ENCODE measurements at regions not wholly inside any gene's neighbourhood (a gene's known extent, or its start where the extent isn't known, plus 50 kb on each side); places are given as distances from the start of the nearest gene placed in this dataset.

- H3K36me3 ChIP-seq (ENCODE audit: insufficient read depth, low read length) = no peaks in the 10 kb centered on the region
- no peak for DNase-seq (ENCODE audit: low read depth, low spot score)
- no peak overlapping the region for H3K9ac ChIP-seq (ENCODE audit: insufficient read length)
- H3K9me3 ChIP-seq (ENCODE audit: low read depth, low read length) = no peaks in the 10 kb centered on the region
- no peak for TF ChIP-seq FOXP2 (optimal IDR thresholded peaks at IDR 0.05; ENCODE audit: control extremely low read depth, extremely low read length, insufficient read depth)
- no peak for TF ChIP-seq POLR2AphosphoS5 (IDR thresholded peaks at IDR 0.05; ENCODE audit: borderline replicate concordance, low read depth, low read length)
- no peak for TF ChIP-seq EZH2 (IDR thresholded peaks at IDR 0.05)
- no peak overlapping the region for H3K4me3 ChIP-seq
- H3K27ac ChIP-seq = no peak overlapping the region
Observed at GRCh38 chr1:190019717-190020116, 457.9 kb downstream of the BRINP3 start.

GRCh38 chr1:190022709-190023108, 455.0 kb downstream of the BRINP3 start:
- no peak for TF ChIP-seq POLR2AphosphoS5 (IDR thresholded peaks at IDR 0.05; ENCODE audit: borderline replicate concordance, low read depth, low read length)
- no peak for TF ChIP-seq FOXP2 (optimal IDR thresholded peaks at IDR 0.05; ENCODE audit: control extremely low read depth, extremely low read length, insufficient read depth)
- no peak for TF ChIP-seq EZH2 (IDR thresholded peaks at IDR 0.05)
- Histone ChIP-seq H3K4me3 (no peak overlapping the region), H3K27ac (no peak overlapping the region), H3K36me3 (ENCODE audit: insufficient read depth, low read length) (no peaks in the 10 kb centered on the region), H3K9me3 (ENCODE audit: low read depth, low read length) (no peaks in the 10 kb centered on the region), H3K9ac (ENCODE audit: insufficient read length) (no peak overlapping the region)
- no peak for DNase-seq (ENCODE audit: low read depth, low spot score)

GRCh38 chr1:190029441-190029840, 448.2 kb downstream of the BRINP3 start:
- H3K4me3 ChIP-seq = no peak overlapping the region
- H3K27ac ChIP-seq = no peak overlapping the region
- TF ChIP-seq POLR2AphosphoS5 (IDR thresholded peaks at IDR 0.05; ENCODE audit: borderline replicate concordance, low read depth, low read length) (no peak), FOXP2 (optimal IDR thresholded peaks at IDR 0.05; ENCODE audit: control extremely low read depth, extremely low read length, insufficient read depth) (no peak), EZH2 (IDR thresholded peaks at IDR 0.05) (no peak)
- no peaks in the 10 kb centered on the region for H3K9me3 ChIP-seq (ENCODE audit: low read depth, low read length)
- no peak for DNase-seq (ENCODE audit: low read depth, low spot score)
- H3K36me3 ChIP-seq (ENCODE audit: insufficient read depth, low read length) = no peaks in the 10 kb centered on the region
- H3K9ac ChIP-seq (ENCODE audit: insufficient read length) = no peak overlapping the region

- no peak overlapping the region for H3K9ac ChIP-seq (ENCODE audit: insufficient read length)
- H3K4me3 ChIP-seq = no peak overlapping the region
- DNase-seq (ENCODE audit: low read depth, low spot score) = no peak
- TF ChIP-seq EZH2 (IDR thresholded peaks at IDR 0.05) (no peak), POLR2AphosphoS5 (IDR thresholded peaks at IDR 0.05; ENCODE audit: borderline replicate concordance, low read depth, low read length) (no peak), FOXP2 (optimal IDR thresholded peaks at IDR 0.05; ENCODE audit: control extremely low read depth, extremely low read length, insufficient read depth) (no peak)
- no peak overlapping the region for H3K27ac ChIP-seq
- H3K9me3 ChIP-seq (ENCODE audit: low read depth, low read length) = no peaks in the 10 kb centered on the region
- H3K36me3 ChIP-seq (ENCODE audit: insufficient read depth, low read length) = no peaks in the 10 kb centered on the region
Observed at GRCh38 chr1:190043655-190044054, 434.0 kb downstream of the BRINP3 start.

GRCh38 chr1:190046231-190046630, 431.4 kb downstream of the BRINP3 start:
- H3K9me3 ChIP-seq (ENCODE audit: low read depth, low read length) = no peaks in the 10 kb centered on the region
- H3K36me3 ChIP-seq (ENCODE audit: insufficient read depth, low read length) = no peaks in the 10 kb centered on the region
- TF ChIP-seq FOXP2 (optimal IDR thresholded peaks at IDR 0.05; ENCODE audit: control extremely low read depth, extremely low read length, insufficient read depth) = no peak
- H3K27ac ChIP-seq = no peak overlapping the region
- DNase-seq (ENCODE audit: low read depth, low spot score) = no peak
- H3K4me3 ChIP-seq = no peak overlapping the region
- H3K9ac ChIP-seq (ENCODE audit: insufficient read length) = no peak overlapping the region

Data from SK-N-MC (cell line).